Gastrocnemius medialis (tissue), 4 donors: ENCODE measurements at regions not wholly inside any gene's neighbourhood (a gene's known extent, or its start where the extent isn't known, plus 50 kb on each side); places are given as distances from the start of the nearest gene placed in this dataset.
A peak's percentile ranks its signal among the peaks of the same experiment; 100 is the strongest.
"Not testable (repeated sequence)": the region's sequence is repeated elsewhere in the genome, so short reads cannot be mapped to it uniquely, and the experiment has no call there.

Source experiments
- ATAC-seq, 2 donors: fragments of 150-250 bp; one replicate each; pipeline ENCODE4 v1.9.1; 2016
- DNase-seq, 2 donors: peaks; one replicate each; pipeline ENCODE4 v3.0.0-alpha.2; 2019
- H3K27ac ChIP-seq, 4 donors: fragments of 200-600 bp; sonication (generic); 1 replicate in 1 of 4; 2 replicates in 3 of 4; pipeline ENCODE4 v1.5.1; 2016 to 2018; ENCODE audit warnings: mild to moderate bottlenecking in 2 of 4, moderate library complexity in 1 of 4
- H3K27me3 ChIP-seq, 3 donors: fragments of 200-600 bp; sonication (generic) in 2 of 3; 1 replicate in 1 of 3; 2 replicates in 2 of 3; pipeline versions ENCODE4 v1.5.1 to v1.6.0; 2016 to 2019; ENCODE audit warnings: mild to moderate bottlenecking in 1 of 3, moderate library complexity in 1 of 3
- H3K36me3 ChIP-seq, 2 donors: fragments of 200-600 bp; sonication (generic) in 1 of 2; one replicate each; pipeline ENCODE4 v1.5.1; 2017 to 2018
- H3K4me1 ChIP-seq, 2 donors: fragments of 200-600 bp; sonication (generic) in 1 of 2; one replicate each; pipeline ENCODE4 v1.5.1; 2016 to 2017; ENCODE audit warnings: mild to moderate bottlenecking in 2 of 2
- H3K4me3 ChIP-seq, 4 donors: fragments of 200-600 bp; sonication (generic) in 3 of 4; 1 replicate in 1 of 4; 2 replicates in 3 of 4; pipeline ENCODE4 v1.5.1; 2016 to 2019; ENCODE audit warnings: mild to moderate bottlenecking in 2 of 4
- H3K9me3 ChIP-seq, 3 donors: fragments of 200-600 bp; sonication (generic) in 2 of 3; 1 replicate in 1 of 3; 2 replicates in 2 of 3; pipeline ENCODE4 v1.5.1; 2016 to 2019
- CTCF ChIP-seq, 5 experiments: fragments of 450-650 bp in 3 of 5; fragments of 200-600 bp in 2 of 5; sonication (generic) in 2 of 5; IDR thresholded peaks in 4 of 5; conservative IDR thresholded peaks in 1 of 5; 1 replicate in 4 of 5; 2 replicates in 1 of 5; pipeline ENCODE4 v1.5.1; 2016 to 2019; ENCODE audit warnings: antibody characterized with exemption in 5 of 5, mild to moderate bottlenecking in 3 of 5, moderate library complexity in 3 of 5
- POLR2A ChIP-seq, 2 donors: fragments of 450-650 bp; IDR thresholded peaks; one replicate each; pipeline ENCODE4 v1.6.1; 2017; ENCODE audit warnings: antibody characterized with exemption in 2 of 2, mild to moderate bottlenecking in 2 of 2, moderate library complexity in 2 of 2
- in situ Hi-C, 4 donors: fragments of 200-750 bp; cut with MboI; loops; one replicate each; pipeline versions ENCODE4 v1.15.0 to v1.8.0; 2017; ENCODE audit warnings: low sequenced_read_pairs in 4 of 4
- intact Hi-C: fragments of 100-400 bp; cut with DNase I; formaldehyde crosslinking; loops from one replicate; pipeline ENCODE4 v1.15.1; 2023; ENCODE audit warnings: low total_unique reads

GRCh38 chr3:153221748-153222162 lies 59.7 kb downstream of the RAP2B start:
- peak overlapping the region in 3 of 4 donors; percentile 3 to 51 (median 40) for H3K27ac ChIP-seq
- H3K9me3 ChIP-seq: no peaks in the 10 kb centered on the region

DNA sequence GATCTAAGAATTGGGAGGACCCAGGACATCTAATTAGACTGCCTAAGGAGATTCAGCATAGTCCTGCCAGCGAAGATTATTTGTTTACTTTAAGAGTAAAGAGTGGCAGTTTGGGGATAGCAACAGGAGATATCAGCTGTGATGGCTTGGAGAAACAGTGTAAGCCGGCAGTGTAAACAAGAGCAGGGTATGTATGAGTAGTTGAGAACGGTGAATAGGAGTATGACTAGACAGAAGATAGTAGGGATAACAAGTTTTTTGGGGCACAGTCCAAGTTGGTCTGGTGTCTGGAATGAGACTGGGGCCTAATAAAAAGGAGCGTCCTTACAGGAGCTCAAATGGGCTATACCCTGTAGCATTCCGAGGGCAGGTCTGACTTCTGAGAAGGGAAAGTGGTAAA lies 64.9 kb downstream of the RAP2B start:
- ATAC-seq, H3K27me3 ChIP-seq, H3K4me3 ChIP-seq, H3K36me3 ChIP-seq, in situ Hi-C loops, intact Hi-C loops, H3K4me1 ChIP-seq, H3K9me3 ChIP-seq, H3K27ac ChIP-seq, DNase-seq: not testable (repeated sequence)

More at GRCh38 chr3:153221748-153222162, 59.7 kb downstream of the RAP2B start:
- Histone ChIP-seq H3K4me1 (no peaks in the 10 kb centered on the region), H3K27me3 (no peaks in the 10 kb centered on the region), H3K4me3 (no peak overlapping the region), H3K36me3 (no peaks in the 10 kb centered on the region)
- TF ChIP-seq POLR2A (IDR thresholded peaks at IDR 0.05) (peak in 1 of 2 donors; percentile 35), CTCF (IDR thresholded peaks at IDR 0.05 in 4 of 5, conservative IDR thresholded peaks at IDR 0.05 in 1 of 5) (no peak)
- peak; percentile 82 to 89 for ATAC-seq
- intact Hi-C loops (no loop called here), in situ Hi-C loops (no loop called here)
- peak; percentile 31 to 57 for DNase-seq

DNA sequence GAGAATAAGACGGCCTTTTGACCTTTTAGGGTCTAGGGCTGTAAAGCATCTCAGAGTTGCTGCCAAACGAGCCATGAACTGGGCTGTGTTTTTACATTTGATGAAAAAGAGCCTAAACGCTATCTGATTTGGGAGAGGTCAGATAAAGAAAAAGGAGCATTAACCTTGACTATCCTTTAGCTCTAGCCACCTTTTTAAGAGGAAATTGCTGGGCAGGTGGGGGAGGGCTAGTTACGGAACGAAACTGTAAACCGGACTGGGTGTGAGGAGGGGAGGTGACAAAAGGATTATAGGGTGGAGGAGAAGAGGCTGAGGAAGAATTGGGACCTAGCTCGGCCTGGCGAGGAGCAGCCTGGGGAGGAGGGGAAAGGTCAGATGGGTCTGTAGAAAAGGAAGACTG lies 68.4 kb downstream of the RAP2B start:
- H3K36me3 ChIP-seq, in situ Hi-C loops, DNase-seq, intact Hi-C loops, H3K9me3 ChIP-seq, H3K27ac ChIP-seq, H3K27me3 ChIP-seq, ATAC-seq, H3K4me3 ChIP-seq, H3K4me1 ChIP-seq: not testable (repeated sequence)

- ATAC-seq, H3K9me3 ChIP-seq, H3K4me3 ChIP-seq, H3K4me1 ChIP-seq, in situ Hi-C loops, H3K36me3 ChIP-seq, H3K27me3 ChIP-seq, H3K27ac ChIP-seq, intact Hi-C loops, DNase-seq: not testable (repeated sequence)
These were observed 69.2 kb downstream of the RAP2B start for GRCh38 chr3:153231245-153231644.

DNA sequence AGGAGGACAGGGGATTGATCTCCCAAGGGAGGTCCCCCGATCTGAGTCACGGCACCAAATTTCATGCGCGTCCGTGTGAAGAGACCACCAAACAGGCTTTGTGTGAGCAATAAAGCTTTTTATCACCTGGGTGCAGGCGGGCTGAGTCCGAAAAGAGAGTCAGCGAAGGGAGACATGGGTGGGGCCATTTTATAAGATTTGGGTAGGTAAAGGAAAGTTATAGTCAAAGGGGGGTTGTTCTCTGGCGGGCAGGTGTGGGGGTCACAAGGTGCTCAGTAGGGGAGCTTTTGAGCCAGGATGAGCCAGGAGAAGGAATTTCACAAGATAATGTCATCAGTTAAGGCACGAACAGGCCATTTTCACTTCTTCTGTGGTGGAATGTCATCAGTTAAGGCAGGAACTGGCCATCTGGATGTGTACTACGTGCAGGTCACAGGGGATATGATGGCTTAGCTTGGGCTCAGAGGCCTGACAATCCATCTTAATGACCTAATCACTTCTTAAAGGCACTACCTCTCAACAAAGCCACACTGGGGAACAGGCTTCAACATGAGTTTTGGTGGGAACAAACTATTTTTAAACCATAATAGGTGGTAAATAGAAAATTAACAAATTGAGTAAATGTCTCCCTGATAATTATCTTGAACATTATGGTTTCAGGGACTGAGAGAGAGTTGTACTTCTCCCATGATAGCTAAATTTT lies 70.2 kb downstream of the RAP2B start:
- in situ Hi-C loops, intact Hi-C loops, H3K27ac ChIP-seq, H3K27me3 ChIP-seq, ATAC-seq, H3K9me3 ChIP-seq, H3K4me3 ChIP-seq, H3K36me3 ChIP-seq, H3K4me1 ChIP-seq, DNase-seq: not testable (repeated sequence)

- TF ChIP-seq POLR2A (IDR thresholded peaks at IDR 0.05) (no peak), CTCF (IDR thresholded peaks at IDR 0.05 in 4 of 5, conservative IDR thresholded peaks at IDR 0.05 in 1 of 5) (no peak)
- in situ Hi-C loops: no loop called here
These were observed 70.8 kb downstream of the RAP2B start for GRCh38 chr3:153232851-153233271.

DNA sequence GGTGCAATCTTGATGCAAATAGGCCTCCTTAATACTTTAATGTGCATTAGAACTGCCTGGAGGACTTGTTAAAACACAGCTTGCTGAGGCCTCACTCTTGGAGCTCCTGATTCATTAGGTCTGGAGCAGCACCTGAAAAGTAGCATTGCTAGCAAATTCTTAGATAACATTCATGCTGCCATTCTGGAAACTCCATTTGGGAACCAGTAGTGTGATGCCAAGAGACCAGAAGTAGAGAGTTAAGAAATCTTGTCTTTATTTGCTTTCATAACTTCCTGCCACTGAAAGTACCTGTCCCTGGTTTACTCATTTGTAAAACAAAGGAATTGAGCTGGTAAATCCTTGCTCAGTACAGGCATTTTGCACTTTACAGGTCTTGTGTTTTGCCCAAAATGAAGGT lies 72.0 kb downstream of the RAP2B start:
- no peaks in the 10 kb centered on the region for H3K36me3 ChIP-seq
- no peaks in the 10 kb centered on the region for H3K27me3 ChIP-seq
- no peaks in the 10 kb centered on the region for H3K9me3 ChIP-seq
- H3K4me3 ChIP-seq: no peak overlapping the region
- in situ Hi-C loops: no loop called here
- DNase-seq (no peak), ATAC-seq (no peak)
- no peak overlapping the region for H3K27ac ChIP-seq
- no peak for TF ChIP-seq CTCF (IDR thresholded peaks at IDR 0.05 in 4 of 5, conservative IDR thresholded peaks at IDR 0.05 in 1 of 5)
- TF ChIP-seq POLR2A (IDR thresholded peaks at IDR 0.05): no peak
- intact Hi-C loops: no loop called here
- H3K4me1 ChIP-seq: no peaks in the 10 kb centered on the region

More at GRCh38 chr3:153232851-153233271, 70.8 kb downstream of the RAP2B start:
- Histone ChIP-seq H3K27ac (no peak overlapping the region), H3K4me1 (no peaks in the 10 kb centered on the region), H3K36me3 (no peaks in the 10 kb centered on the region), H3K4me3 (no peak overlapping the region), H3K27me3 (no peaks in the 10 kb centered on the region), H3K9me3 (no peaks in the 10 kb centered on the region)
- intact Hi-C loops: no loop called here
- DNase-seq: no peak
- ATAC-seq: no peak
